Endothelial cell of umbilical vein (primary cell): ENCODE measurements at regions not wholly inside any gene's neighbourhood (a gene's known extent, or its start where the extent isn't known, plus 50 kb on each side); places are given as distances from the start of the nearest gene placed in this dataset.

Experiments used
- BruUV-seq: library from RNA; stranded (reverse); fragments of 400-500 nt; replicated peaks from 2 replicates; lab custom pipeline; 2021; lab: Mats Ljungman, UMichigan
- CTCF ChIA-PET: fragments of 300-600, 350-600 bp; sonication (Branson Sonifier 250); formaldehyde crosslinking; loops from one replicate; lab custom pipeline; 2021; ENCODE audit warnings: antibody characterized with exemption, inconsistent platforms; lab: Charles Lee
- POLR2A ChIA-PET: fragments of 300-600, 350-600 bp; sonication (Branson Sonifier 250); formaldehyde crosslinking; loops from one replicate; lab custom pipeline; 2021; ENCODE audit warnings: antibody characterized with exemption, inconsistent platforms; lab: Charles Lee
- DNase-seq: peaks from one replicate; pipeline ENCODE4 v3.0.0-alpha.2; 2011; ENCODE audit warnings: low read depth, low spot score
- FAIRE-seq: peaks from 2 replicates; lab custom pipeline; 2011; peaks lifted over from hg19 to GRCh38; lab: Jason Lieb, UNC
- H2AFZ ChIP-seq: 2 replicates; pipeline ENCODE4 v1.6.0; 2012; ENCODE audit warnings: low read depth, low read length, control low read depth, inconsistent platforms
- H3K27ac ChIP-seq: 2 replicates; pipeline ENCODE4 v1.5.1; 2011; ENCODE audit warnings: low read depth, mild to moderate bottlenecking, control low read depth, low read length, moderate library complexity; ENCODE audit not compliant: insufficient read depth
- H3K27me3 ChIP-seq, 2 experiments: 2 replicates each; pipeline versions ENCODE4 v1.6.0 to v1.6.1; 2011; ENCODE audit warnings: low read length in 2 of 2, mixed read lengths in 1 of 2; ENCODE audit not compliant: control insufficient read depth in 2 of 2, insufficient read depth in 2 of 2
- H3K36me3 ChIP-seq, 2 experiments: 2 replicates in 1 of 2; 3 replicates in 1 of 2; pipeline ENCODE4 v1.5.1; 2011; ENCODE audit warnings: low read length in 2 of 2, mild to moderate bottlenecking in 1 of 2, moderate library complexity in 1 of 2; ENCODE audit not compliant: control insufficient read depth in 2 of 2, insufficient read depth in 2 of 2; ENCODE audit errors: extremely low read depth in 1 of 2
- H3K4me1 ChIP-seq: 3 replicates; pipeline ENCODE4 v1.5.1; 2011; ENCODE audit warnings: mild to moderate bottlenecking, low read length; ENCODE audit not compliant: control insufficient read depth, insufficient read depth; ENCODE audit errors: extremely low read depth
- H3K4me2 ChIP-seq: 2 replicates; pipeline ENCODE4 v1.6.1; 2011; ENCODE audit warnings: low read length, control low read depth, mixed read lengths; ENCODE audit not compliant: insufficient read depth
- H3K4me3 ChIP-seq, 3 experiments: fragments of 200-600 bp in 1 of 3; sonication (generic), shearing (Covaris generic) in 1 of 3; replicated peaks in 1 of 3; 2 replicates each; pipeline ENCODE4 v1.5.1; 2011 to 2016; ENCODE audit warnings: control low read depth in 3 of 3, low read length in 3 of 3, mild to moderate bottlenecking in 2 of 3, inconsistent platforms in 1 of 3, low read depth in 1 of 3, moderate library complexity in 1 of 3; ENCODE audit not compliant: insufficient read depth in 1 of 3
- H3K79me2 ChIP-seq: 2 replicates; pipeline ENCODE4 v1.6.0; 2012; ENCODE audit warnings: low read length, inconsistent platforms; ENCODE audit not compliant: control insufficient read depth, insufficient read depth
- H3K9ac ChIP-seq: replicated peaks from 2 replicates; pipeline ENCODE3; 2011; ENCODE audit warnings: low read length, control low read depth; ENCODE audit not compliant: insufficient read depth; ENCODE audit errors: extremely low read depth
- H3K9me1 ChIP-seq: replicated peaks from 3 replicates; pipeline ENCODE4 v1.6.0; 2011; ENCODE audit warnings: mild to moderate bottlenecking, low read length; ENCODE audit not compliant: control insufficient read depth, insufficient read depth; ENCODE audit errors: extremely low read depth
- H3K9me3 ChIP-seq: replicated peaks from 2 replicates; pipeline ENCODE4 v1.5.1; 2012; ENCODE audit warnings: low read length, inconsistent platforms; ENCODE audit not compliant: control insufficient read depth, insufficient read depth
- H4K20me1 ChIP-seq: replicated peaks from 2 replicates; pipeline ENCODE3; 2011; ENCODE audit warnings: mild to moderate bottlenecking, low read length; ENCODE audit not compliant: control insufficient read depth, insufficient read depth; ENCODE audit errors: extremely low read depth
- EZH2 ChIP-seq: IDR thresholded peaks from 2 replicates; pipeline ENCODE4 v1.6.1; 2012; ENCODE audit warnings: borderline replicate concordance, low read depth, mild to moderate bottlenecking, moderate library complexity, low read length, inconsistent platforms; ENCODE audit not compliant: severe bottlenecking
- FOS ChIP-seq: IDR thresholded peaks from 2 replicates; pipeline ENCODE4 v1.6.1; 2011; ENCODE audit warnings: mild to moderate bottlenecking, low read length, moderate library complexity, borderline replicate concordance; ENCODE audit not compliant: insufficient read depth
- GATA2 ChIP-seq: IDR thresholded peaks from 2 replicates; pipeline ENCODE4 v1.7.0; 2011; ENCODE audit warnings: low read depth, mild to moderate bottlenecking, moderate library complexity, mixed read lengths, low read length; ENCODE audit not compliant: insufficient read length, insufficient read depth
- JUN ChIP-seq: IDR thresholded peaks from 2 replicates; pipeline ENCODE4 v1.6.1; 2011; ENCODE audit warnings: borderline replicate concordance, low read depth; ENCODE audit not compliant: insufficient read length, insufficient read depth
- MYC ChIP-seq: IDR thresholded peaks from one replicate; pipeline ENCODE4 v1.6.1; 2011; ENCODE audit warnings: mild to moderate bottlenecking, low read depth, low read length
- POLR2A ChIP-seq: IDR thresholded peaks from 2 replicates; pipeline ENCODE4 v1.6.1; 2012; ENCODE audit warnings: low read depth, mild to moderate bottlenecking, control low read depth, low read length
- POLR2AphosphoS5 ChIP-seq: IDR thresholded peaks from 2 replicates; pipeline ENCODE4 v1.6.1; 2012; ENCODE audit warnings: low read depth, mild to moderate bottlenecking, control low read depth, low read length, moderate library complexity; ENCODE audit not compliant: insufficient read depth
- dilution Hi-C: fragments of 300-500 bp; cut with MboI; formaldehyde crosslinking; loops from one replicate; pipeline ENCODE4 v1.15.0; 2019; ENCODE audit warnings: low sequenced_read_pairs; ENCODE audit not compliant: extremely low pct_ligation_motif_present
- intact Hi-C: fragments of 100-400 bp; cut with micrococcal nuclease; formaldehyde crosslinking; loops from one replicate; pipeline ENCODE4 v1.10.0; 2022
- TF ChIP-seq, protein P1 (sequence below), 2 donors: IDR thresholded peaks; 1 replicate in 1 of 2; 2 replicates in 1 of 2; pipeline ENCODE4 v1.5.1; 2011; ENCODE audit warnings: low read length in 2 of 2, mild to moderate bottlenecking in 2 of 2, moderate library complexity in 2 of 2, control low read depth in 1 of 2, inconsistent platforms in 1 of 2, low read depth in 1 of 2; ENCODE audit not compliant: insufficient read depth in 1 of 2; ENCODE audit errors: extremely low read depth in 1 of 2
- TF ChIP-seq, protein P2 (sequence below): IDR thresholded peaks from 2 replicates; pipeline ENCODE4 v1.6.1; 2011; ENCODE audit not compliant: insufficient read depth, insufficient read length

DNA sequence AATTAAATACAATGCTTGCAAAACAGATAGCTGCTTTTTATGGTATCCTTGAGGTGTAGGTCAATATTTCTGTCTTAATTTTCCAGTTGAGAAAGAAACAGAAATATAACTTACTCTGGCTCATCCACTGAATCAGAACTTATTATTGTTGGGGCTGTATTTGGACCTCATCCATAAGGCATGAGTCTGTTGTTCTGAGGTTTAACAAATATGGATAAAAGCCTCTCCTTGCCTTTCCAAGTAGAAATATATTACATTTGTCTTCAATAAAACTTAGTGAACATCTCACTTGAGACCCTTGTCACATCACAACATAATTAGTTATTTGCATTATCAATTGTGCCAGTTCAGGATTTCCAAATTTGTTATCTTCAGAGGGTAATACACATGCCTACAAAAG, 525.8 kb downstream of the AGTPBP1 start:
- no peaks in the 10 kb centered on the region for H3K9me1 ChIP-seq
- no peaks in the 10 kb centered on the region for H4K20me1 ChIP-seq
- H3K36me3 ChIP-seq: no peaks in the 10 kb centered on the region
- H3K79me2 ChIP-seq: no peaks in the 10 kb centered on the region
- no peak for TF ChIP-seq POLR2A
- TF ChIP-seq JUN: no peak
- TF ChIP-seq FOS: no peak
- TF ChIP-seq, protein P1, sequence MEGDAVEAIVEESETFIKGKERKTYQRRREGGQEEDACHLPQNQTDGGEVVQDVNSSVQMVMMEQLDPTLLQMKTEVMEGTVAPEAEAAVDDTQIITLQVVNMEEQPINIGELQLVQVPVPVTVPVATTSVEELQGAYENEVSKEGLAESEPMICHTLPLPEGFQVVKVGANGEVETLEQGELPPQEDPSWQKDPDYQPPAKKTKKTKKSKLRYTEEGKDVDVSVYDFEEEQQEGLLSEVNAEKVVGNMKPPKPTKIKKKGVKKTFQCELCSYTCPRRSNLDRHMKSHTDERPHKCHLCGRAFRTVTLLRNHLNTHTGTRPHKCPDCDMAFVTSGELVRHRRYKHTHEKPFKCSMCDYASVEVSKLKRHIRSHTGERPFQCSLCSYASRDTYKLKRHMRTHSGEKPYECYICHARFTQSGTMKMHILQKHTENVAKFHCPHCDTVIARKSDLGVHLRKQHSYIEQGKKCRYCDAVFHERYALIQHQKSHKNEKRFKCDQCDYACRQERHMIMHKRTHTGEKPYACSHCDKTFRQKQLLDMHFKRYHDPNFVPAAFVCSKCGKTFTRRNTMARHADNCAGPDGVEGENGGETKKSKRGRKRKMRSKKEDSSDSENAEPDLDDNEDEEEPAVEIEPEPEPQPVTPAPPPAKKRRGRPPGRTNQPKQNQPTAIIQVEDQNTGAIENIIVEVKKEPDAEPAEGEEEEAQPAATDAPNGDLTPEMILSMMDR (IDR thresholded peaks at IDR 0.05; ENCODE audit: extremely low read depth in 1 of 2, insufficient read depth in 1 of 2, low read depth in 1 of 2, low read length in 2 of 2): no peak
- TF ChIP-seq MYC: no peak
- TF ChIP-seq POLR2AphosphoS5: no peak
- no peak for TF ChIP-seq GATA2
- TF ChIP-seq, protein P2, sequence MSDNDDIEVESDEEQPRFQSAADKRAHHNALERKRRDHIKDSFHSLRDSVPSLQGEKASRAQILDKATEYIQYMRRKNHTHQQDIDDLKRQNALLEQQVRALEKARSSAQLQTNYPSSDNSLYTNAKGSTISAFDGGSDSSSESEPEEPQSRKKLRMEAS: no peak
- no peak for TF ChIP-seq EZH2
- no peak overlapping the region for H3K4me3 ChIP-seq
- dilution Hi-C loops: no loop called here
- DNase-seq: no peak
- CTCF ChIA-PET: interaction anchor here (2.0 kb wide), 1 partner anchor 16 kb away, joined by 4 read pairs; no protein-coding TSS in a partner anchor
- intact Hi-C loops: no loop called here
- peaks cover 2 to 3% of the 10 kb centered on the region in 2 experiments for H3K27me3 ChIP-seq
- H3K4me1 ChIP-seq: peaks cover 13% of the 10 kb centered on the region
- no peaks in the 10 kb centered on the region for H3K9me3 ChIP-seq
- H3K4me2 ChIP-seq: no peak overlapping the region
- no peak overlapping the region for H2AFZ ChIP-seq
- POLR2A ChIA-PET: no interaction called here
- H3K9ac ChIP-seq: no peak overlapping the region
- H3K27ac ChIP-seq: no peak overlapping the region
- no TSS peak for BruUV-seq
- FAIRE-seq: no peak
